ENCODE measurements at regions not wholly inside any gene's neighbourhood (a gene's known extent, or its start where the extent isn't known, plus 50 kb on each side); places are given as distances from the start of the nearest gene placed in this dataset.

DNA sequence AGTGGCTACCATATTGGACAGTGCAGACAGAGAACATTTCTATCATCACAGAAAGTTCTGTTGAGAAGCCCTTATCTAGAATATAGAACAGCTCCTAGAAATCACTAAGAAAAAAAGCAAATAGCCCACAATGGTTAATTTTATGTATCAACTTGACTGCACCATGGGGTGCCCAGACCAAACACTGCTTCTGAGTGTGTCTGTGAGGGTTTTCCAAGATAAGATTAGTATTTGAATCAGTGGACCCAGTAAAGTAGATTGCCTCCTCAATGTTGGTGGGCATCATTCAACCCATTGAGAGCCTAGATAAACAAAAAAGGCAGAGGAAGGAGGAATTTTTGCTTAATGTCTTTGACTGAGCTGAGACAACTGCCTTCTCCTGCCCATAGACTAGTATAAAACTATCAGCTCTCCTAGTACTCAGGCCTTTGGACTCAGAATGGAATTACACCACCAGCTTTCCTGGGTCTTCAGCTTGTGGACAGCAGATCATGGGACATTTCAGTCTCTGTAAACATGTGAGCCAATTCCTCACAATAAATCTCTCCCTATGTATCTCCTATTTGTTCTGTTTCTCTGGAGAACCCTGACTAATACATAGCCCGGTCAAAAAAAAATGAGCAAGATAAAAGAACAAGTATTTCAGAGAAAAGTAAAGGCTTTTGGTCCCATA lies 55.9 kb upstream of the OXTR start:
- DNase-seq (ENCODE audit: low read depth), result no peak
- TF ChIP-seq CTCF (conservative IDR thresholded peaks at IDR 0.05; ENCODE audit: low read length), result no peak
- no peak overlapping the region for H3K4me3 ChIP-seq (ENCODE audit: low read length)

- no peak for TF ChIP-seq CTCF (conservative IDR thresholded peaks at IDR 0.05; ENCODE audit: low read length)
- H3K4me3 ChIP-seq (ENCODE audit: low read length), result no peak overlapping the region
- DNase-seq (ENCODE audit: low read depth), result no peak
These were observed 54.8 kb upstream of the OXTR start for GRCh38 chr3:8824238-8824637.

DNA sequence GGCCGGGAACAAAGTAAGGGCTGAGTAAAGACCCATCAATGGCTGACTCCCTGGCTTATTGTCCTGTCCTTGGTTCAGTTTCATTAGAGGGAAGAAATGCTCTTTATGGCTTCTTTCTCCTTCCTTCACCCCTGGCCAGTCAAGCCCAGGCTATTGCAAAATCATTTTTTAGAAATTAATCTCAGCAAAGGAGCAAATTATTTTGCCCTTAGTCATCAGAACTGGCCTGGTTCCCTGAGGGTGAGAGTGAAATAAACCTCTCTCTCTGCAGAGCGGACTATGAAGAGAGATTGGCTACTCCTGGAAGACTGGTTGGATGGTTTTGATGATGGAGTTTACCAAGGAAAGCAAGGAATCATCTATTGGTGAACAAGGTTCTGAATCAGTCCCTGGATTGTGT lies 52.7 kb upstream of the OXTR start:
- H3K4me3 ChIP-seq (ENCODE audit: low read length), result no peak overlapping the region
- no peak for TF ChIP-seq CTCF (conservative IDR thresholded peaks at IDR 0.05; ENCODE audit: low read length)
- peak; percentile 40 for DNase-seq (ENCODE audit: low read depth)
